Neural cell (in vitro differentiated cells): ENCODE measurements at regions not wholly inside any gene's neighbourhood (a gene's known extent, or its start where the extent isn't known, plus 50 kb on each side); places are given as distances from the start of the nearest gene placed in this dataset.

Experiments
- H2AFZ ChIP-seq: fragments of 200-600, 300-800 bp; sonication (generic), shearing (Covaris generic); 2 replicates; pipeline ENCODE4 v1.6.0; 2014; ENCODE audit warnings: low read depth, mild to moderate bottlenecking, antibody characterized with exemption, low read length, moderate library complexity
- H3F3A ChIP-seq: fragments of 200-600 bp; shearing (Covaris generic); 2 replicates; pipeline ENCODE4 v1.6.1; 2016; ENCODE audit warnings: mild to moderate bottlenecking, moderate library complexity, mixed read lengths, antibody characterized with exemption, low read length; ENCODE audit not compliant: insufficient read depth, poor library complexity, severe bottlenecking
- H3K27ac ChIP-seq: fragments of 200-600, 300-800 bp; sonication (generic), shearing (Covaris generic); 2 replicates; pipeline ENCODE4 v1.5.1; 2014; ENCODE audit warnings: mild to moderate bottlenecking, low read length, moderate library complexity
- H3K27me3 ChIP-seq: fragments of 300-800, 200-600 bp; sonication (generic), shearing (Covaris generic); 2 replicates; pipeline ENCODE4 v1.6.0; 2014; ENCODE audit warnings: mild to moderate bottlenecking, low read depth, low read length, moderate library complexity; ENCODE audit not compliant: insufficient read depth
- H3K36me3 ChIP-seq: fragments of 300-800, 200-600 bp; sonication (generic), shearing (Covaris generic); 2 replicates; pipeline ENCODE4 v1.5.1; 2014; ENCODE audit warnings: mild to moderate bottlenecking, antibody characterized with exemption, low read length, moderate library complexity; ENCODE audit not compliant: insufficient read depth
- H3K4me2 ChIP-seq: fragments of 300-800, 200-600 bp; sonication (generic), shearing (Covaris generic); 2 replicates; pipeline ENCODE4 v1.6.0; 2014; ENCODE audit warnings: mild to moderate bottlenecking, low read length
- H3K4me3 ChIP-seq: fragments of 300-800, 200-600 bp; sonication (generic), shearing (Covaris generic); 2 replicates; pipeline ENCODE4 v1.5.1; 2014; ENCODE audit warnings: mild to moderate bottlenecking, low read length, moderate library complexity
- H3K79me2 ChIP-seq: fragments of 200-600 bp; shearing (Covaris generic); replicated peaks from 2 replicates; pipeline ENCODE4 v1.6.0; 2014; ENCODE audit warnings: mild to moderate bottlenecking, low read length, moderate library complexity; ENCODE audit not compliant: insufficient read depth
- H3K9ac ChIP-seq: fragments of 300-800, 200-600 bp; sonication (generic), shearing (Covaris generic); 2 replicates; pipeline ENCODE4 v1.6.1; 2016; ENCODE audit warnings: mild to moderate bottlenecking, low read length, mixed read lengths
- H3K9me2 ChIP-seq: fragments of 200-600 bp; shearing (Covaris generic); 2 replicates; pipeline ENCODE4 v1.6.1; 2016; ENCODE audit warnings: mild to moderate bottlenecking, low read length, mixed read lengths; ENCODE audit not compliant: insufficient read depth
- H3K9me3 ChIP-seq: fragments of 200-600, 300-800 bp; sonication (generic), shearing (Covaris generic); 2 replicates; pipeline ENCODE4 v1.6.1; 2016; ENCODE audit warnings: mild to moderate bottlenecking, mixed run types, low read length, moderate library complexity, mixed read lengths
- H4K20me1 ChIP-seq: fragments of 200-600 bp; shearing (Covaris generic); 2 replicates; pipeline ENCODE4 v1.6.1; 2016; ENCODE audit warnings: mild to moderate bottlenecking, mixed run types; ENCODE audit not compliant: insufficient read depth
- CTCF ChIP-seq: fragments of 450-650 bp; IDR thresholded peaks from 2 replicates; pipeline ENCODE4 v1.5.1; 2014; ENCODE audit warnings: antibody characterized with exemption, mild to moderate bottlenecking, moderate library complexity; ENCODE audit not compliant: poor library complexity, severe bottlenecking
- EP300 ChIP-seq: fragments of 450-650 bp; conservative IDR thresholded peaks from 2 replicates; pipeline ENCODE4 v1.6.1; 2014; ENCODE audit warnings: antibody characterized with exemption, mild to moderate bottlenecking, moderate library complexity; ENCODE audit not compliant: poor library complexity, severe bottlenecking
- EZH2 ChIP-seq: fragments of 200-600, 300-800 bp; shearing (Covaris generic), sonication (generic); IDR thresholded peaks from 2 replicates; pipeline ENCODE4 v1.6.1; 2014; ENCODE audit warnings: antibody characterized with exemption, low read length, borderline replicate concordance, mild to moderate bottlenecking; ENCODE audit not compliant: insufficient read depth, poor library complexity, severe bottlenecking
- MXI1 ChIP-seq: fragments of 450-650 bp; conservative IDR thresholded peaks from 2 replicates; pipeline ENCODE4 v1.6.1; 2014; ENCODE audit warnings: antibody characterized with exemption, mild to moderate bottlenecking; ENCODE audit not compliant: poor library complexity, severe bottlenecking
- POLR2AphosphoS5 ChIP-seq: IDR thresholded peaks from 2 replicates; pipeline ENCODE4 v1.6.1; 2012
- RAD21 ChIP-seq: fragments of 450-650 bp; conservative IDR thresholded peaks from 2 replicates; pipeline ENCODE4 v1.6.1; 2014; ENCODE audit warnings: antibody characterized with exemption, mild to moderate bottlenecking, moderate library complexity
- REST ChIP-seq: IDR thresholded peaks from 2 replicates; pipeline ENCODE4 v1.6.1; 2012; ENCODE audit warnings: borderline replicate concordance
- SMC3 ChIP-seq: fragments of 450-650 bp; conservative IDR thresholded peaks from 2 replicates; pipeline ENCODE4 v1.6.1; 2014; ENCODE audit warnings: antibody characterized with exemption, mild to moderate bottlenecking, moderate library complexity; ENCODE audit not compliant: poor library complexity
- TAF1 ChIP-seq: IDR thresholded peaks from 2 replicates; pipeline ENCODE4 v1.6.1; 2012; ENCODE audit warnings: low read depth

DNA sequence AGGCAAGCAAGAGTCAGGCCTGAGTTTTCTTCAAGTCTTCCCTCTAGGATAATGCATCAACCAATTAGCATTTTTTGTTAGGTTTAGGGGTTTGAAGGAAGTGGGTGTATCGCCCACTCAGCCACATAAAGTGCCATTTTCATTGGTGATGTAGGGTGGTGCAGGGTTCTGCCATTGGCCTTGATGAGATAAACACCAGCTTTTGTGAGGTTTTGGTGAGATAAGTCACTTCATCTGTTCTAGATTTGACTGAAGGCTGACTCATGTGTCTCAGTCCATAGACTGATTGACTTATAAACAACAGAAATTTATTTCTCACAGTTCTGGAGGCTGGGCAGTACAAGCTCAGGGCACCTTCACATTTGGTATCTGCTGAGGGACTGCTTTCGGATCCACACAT is 84.5 kb upstream of the C3orf80 start:
- no peaks in the 10 kb centered on the region for H3K27me3 ChIP-seq
- H3K4me2 ChIP-seq: no peak overlapping the region
- no peaks in the 10 kb centered on the region for H3K36me3 ChIP-seq
- H3K4me3 ChIP-seq: no peak overlapping the region
- H3K79me2 ChIP-seq: no peaks in the 10 kb centered on the region
- no peaks in the 10 kb centered on the region for H4K20me1 ChIP-seq
- no peak overlapping the region for H2AFZ ChIP-seq
- no peaks in the 10 kb centered on the region for H3F3A ChIP-seq
- peaks cover 5% of the 10 kb centered on the region for H3K9me3 ChIP-seq
- no peak overlapping the region for H3K9ac ChIP-seq
- TF ChIP-seq TAF1 (no peak), REST (no peak), CTCF (no peak), RAD21 (no peak), EP300 (no peak), SMC3 (no peak), EZH2 (no peak), MXI1 (no peak), POLR2AphosphoS5 (no peak)
- H3K9me2 ChIP-seq: no peaks in the 10 kb centered on the region
- H3K27ac ChIP-seq: no peak overlapping the region

- H3K27me3 ChIP-seq: no peaks in the 10 kb centered on the region
- no peaks in the 10 kb centered on the region for H3F3A ChIP-seq
- peaks cover 5% of the 10 kb centered on the region for H3K9me3 ChIP-seq
- H3K9me2 ChIP-seq: no peaks in the 10 kb centered on the region
- H3K4me2 ChIP-seq: no peak overlapping the region
- H3K4me3 ChIP-seq: no peak overlapping the region
- H3K79me2 ChIP-seq: no peaks in the 10 kb centered on the region
- TF ChIP-seq REST (no peak), EP300 (no peak), TAF1 (no peak), RAD21 (no peak), MXI1 (no peak), SMC3 (no peak), EZH2 (no peak), POLR2AphosphoS5 (no peak), CTCF (no peak)
- no peak overlapping the region for H2AFZ ChIP-seq
- no peaks in the 10 kb centered on the region for H3K36me3 ChIP-seq
- no peak overlapping the region for H3K27ac ChIP-seq
- H3K9ac ChIP-seq: no peak overlapping the region
- no peaks in the 10 kb centered on the region for H4K20me1 ChIP-seq
Observed at GRCh38 chr3:160141485-160142185, 83.6 kb upstream of the C3orf80 start.
